ENCODE measurements at regions not wholly inside any gene's neighbourhood (a gene's known extent, or its start where the extent isn't known, plus 50 kb on each side); places are given as distances from the start of the nearest gene placed in this dataset.

- WGBS, 3 donors, result 87 to 92% (median 90%) methylated on average over 12 of the region's 12 CpGs
- H3K9me3 ChIP-seq, result no peaks in the 10 kb centered on the region
- no peak overlapping the region for H3K4me3 ChIP-seq
- intact Hi-C loops (cut with DNase I), result no loop called here
- ATAC-seq, result no peak
- H3K27me3 ChIP-seq (ENCODE audit: insufficient read depth in 3 of 3, low read length in 2 of 3), result no peaks in the 10 kb centered on the region
- H3K27ac ChIP-seq, result no peak overlapping the region
- TF ChIP-seq CTCF (IDR thresholded peaks at IDR 0.05), result no peak
- no peaks in the 10 kb centered on the region for H3K4me1 ChIP-seq
- peak in 1 of 2 donors; percentile 24 for DNase-seq
- no peaks in the 10 kb centered on the region for H3K36me3 ChIP-seq (ENCODE audit: insufficient read depth in 1 of 2, low read depth in 1 of 2)
Measured at GRCh38 chr2:47631792-47632398, 61.1 kb upstream of the KCNK12 start.

GRCh38 chr2:47631306-47631705 is 60.5 kb upstream of the KCNK12 start:
- Histone ChIP-seq H3K27ac (no peak overlapping the region), H3K36me3 (ENCODE audit: insufficient read depth in 1 of 2, low read depth in 1 of 2) (no peaks in the 10 kb centered on the region), H3K9me3 (no peaks in the 10 kb centered on the region), H3K4me3 (no peak overlapping the region), H3K4me1 (no peaks in the 10 kb centered on the region), H3K27me3 (ENCODE audit: insufficient read depth in 3 of 3, low read length in 2 of 3) (no peaks in the 10 kb centered on the region)
- WGBS, 3 donors, result 92 to 99% (median 98%) methylated on average over 6 of the region's 6 CpGs
- intact Hi-C loops (cut with DNase I), result no loop called here
- no peak for ATAC-seq
- DNase-seq, result no peak
- TF ChIP-seq CTCF (IDR thresholded peaks at IDR 0.05), result no peak

GRCh38 chr2:47629501-47630460 is 59.0 kb upstream of the KCNK12 start:
- H3K4me1 ChIP-seq, result no peaks in the 10 kb centered on the region
- DNase-seq (no peak), ATAC-seq (no peak)
- H3K9me3 ChIP-seq, result no peaks in the 10 kb centered on the region
- H3K27me3 ChIP-seq (ENCODE audit: insufficient read depth in 3 of 3, low read length in 2 of 3), result no peaks in the 10 kb centered on the region
- no peak for TF ChIP-seq CTCF (IDR thresholded peaks at IDR 0.05)
- no peak overlapping the region for H3K4me3 ChIP-seq
- H3K36me3 ChIP-seq (ENCODE audit: insufficient read depth in 1 of 2, low read depth in 1 of 2), result no peaks in the 10 kb centered on the region
- H3K27ac ChIP-seq, result no peak overlapping the region
- intact Hi-C loops (cut with DNase I), result no loop called here
- 70 to 76% (median 75%) methylated on average over 7 of the region's 7 CpGs for WGBS, 3 donors

- intact Hi-C loops (cut with DNase I), result no loop called here
- Histone ChIP-seq H3K36me3 (ENCODE audit: insufficient read depth in 1 of 2, low read depth in 1 of 2) (no peaks in the 10 kb centered on the region), H3K9me3 (no peaks in the 10 kb centered on the region), H3K27me3 (ENCODE audit: insufficient read depth in 3 of 3, low read length in 2 of 3) (no peaks in the 10 kb centered on the region), H3K27ac (no peak overlapping the region), H3K4me3 (no peak overlapping the region), H3K4me1 (no peaks in the 10 kb centered on the region)
- ATAC-seq (no peak), DNase-seq (no peak)
- 88 to 91% (median 91%) methylated on average over 3 of the region's 3 CpGs for WGBS, 3 donors
- TF ChIP-seq CTCF (IDR thresholded peaks at IDR 0.05), result no peak
Measured at GRCh38 chr2:47628904-47629303, 58.1 kb upstream of the KCNK12 start.
